Mesendoderm (in vitro differentiated cells): ENCODE measurements at regions not wholly inside any gene's neighbourhood (a gene's known extent, or its start where the extent isn't known, plus 50 kb on each side); places are given as distances from the start of the nearest gene placed in this dataset.

Experiments used
- DNase-seq: peaks from one replicate; pipeline ENCODE4 v3.0.0; 2013
- H2AK5ac ChIP-seq: 2 replicates; pipeline ENCODE4 v1.6.1; 2013; ENCODE audit warnings: low read length, inconsistent platforms
- H2BK120ac ChIP-seq: 2 replicates; pipeline ENCODE4 v1.6.1; 2013; ENCODE audit warnings: low read depth, mild to moderate bottlenecking, low read length, moderate library complexity, mixed read lengths
- H2BK15ac ChIP-seq: replicated peaks from 2 replicates; pipeline ENCODE4 v1.6.1; 2013; ENCODE audit warnings: low read depth, mild to moderate bottlenecking, moderate library complexity
- H2BK5ac ChIP-seq: 2 replicates; pipeline ENCODE4 v1.6.1; 2013; ENCODE audit warnings: low read length, inconsistent platforms
- H3K18ac ChIP-seq: 2 replicates; pipeline ENCODE4 v1.6.1; 2013; ENCODE audit warnings: mild to moderate bottlenecking, low read length, mixed read lengths
- H3K23ac ChIP-seq: one replicate; pipeline ENCODE4 v1.6.1; 2013; ENCODE audit warnings: low read length
- H3K27ac ChIP-seq: 2 replicates; pipeline ENCODE4 v1.5.1; 2013; ENCODE audit warnings: low read depth, mild to moderate bottlenecking, inconsistent platforms, low read length, moderate library complexity
- H3K27me3 ChIP-seq: 2 replicates; pipeline ENCODE4 v1.6.1; 2013; ENCODE audit warnings: low read length, control low read depth, mild to moderate bottlenecking, inconsistent platforms; ENCODE audit not compliant: insufficient read depth, poor library complexity
- H3K36me3 ChIP-seq: 2 replicates; pipeline ENCODE4 v1.6.1; 2013; ENCODE audit warnings: low read length, inconsistent platforms; ENCODE audit not compliant: control insufficient read depth, insufficient read depth
- H3K4ac ChIP-seq: one replicate; pipeline ENCODE4 v1.6.1; 2013; ENCODE audit warnings: low read depth, mild to moderate bottlenecking, low read length, moderate library complexity
- H3K4me1 ChIP-seq: 2 replicates; pipeline ENCODE4 v1.6.1; 2013; ENCODE audit warnings: low read depth, low read length, inconsistent platforms; ENCODE audit not compliant: control insufficient read depth
- H3K4me2 ChIP-seq: 2 replicates; pipeline ENCODE4 v1.6.1; 2013; ENCODE audit warnings: low read length
- H3K4me3 ChIP-seq: 2 replicates; pipeline ENCODE4 v1.5.1; 2013; ENCODE audit warnings: mild to moderate bottlenecking, low read length
- H3K56ac ChIP-seq: one replicate; pipeline ENCODE4 v1.6.1; 2013; ENCODE audit warnings: low read length
- H3K79me1 ChIP-seq: 2 replicates; pipeline ENCODE4 v1.6.1; 2013; ENCODE audit warnings: low read length, inconsistent platforms
- H3K79me2 ChIP-seq: 2 replicates; pipeline ENCODE4 v1.6.1; 2013; ENCODE audit warnings: mild to moderate bottlenecking, low read length; ENCODE audit not compliant: control insufficient read depth, insufficient read depth
- H3K9ac ChIP-seq: 2 replicates; pipeline ENCODE4 v1.6.1; 2013; ENCODE audit warnings: low read length, inconsistent platforms
- H4K5ac ChIP-seq: one replicate; pipeline ENCODE4 v1.6.1; 2013; ENCODE audit warnings: low read length
- H4K8ac ChIP-seq: one replicate; pipeline ENCODE4 v1.6.1; 2013; ENCODE audit warnings: low read depth, mild to moderate bottlenecking, control low read depth, low read length, moderate library complexity
- WGBS: extraction: QIAGEN DNeasy Blood & Tissue Kit; methylation state at CpG from one replicate; pipeline ENCODE4 v1.1.7; 2013; ENCODE audit warnings: low lambda C conversion rate, missing lambda C conversion rate; ENCODE audit not compliant: insufficient coverage; ENCODE audit errors: extremely low coverage; 5-methylcytosine and 5-hydroxymethylcytosine counted together

DNA sequence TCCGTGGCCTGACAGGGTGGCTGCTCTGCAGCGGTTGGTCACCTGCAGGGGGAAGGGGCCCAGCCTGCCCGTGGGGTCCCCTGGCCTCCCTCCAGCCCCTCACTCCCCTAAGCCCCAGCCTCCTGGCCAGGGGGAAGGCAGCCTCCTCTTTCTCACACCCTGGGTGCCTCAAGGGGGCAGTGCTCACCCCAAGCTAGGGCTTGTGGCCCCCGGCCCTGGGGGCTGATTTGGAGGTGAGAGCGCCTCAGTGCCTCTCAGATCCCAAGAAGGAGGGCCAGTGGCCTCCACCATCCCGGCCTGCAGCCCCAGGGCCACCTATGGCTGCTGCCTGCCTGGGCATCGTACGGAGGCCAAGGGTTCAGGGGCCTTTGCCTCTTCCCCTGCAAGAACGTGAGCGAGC, 66.4 kb upstream of the TTC34 start:
- H4K8ac ChIP-seq: no peak overlapping the region
- no peak overlapping the region for H3K56ac ChIP-seq
- no peaks in the 10 kb centered on the region for H3K79me1 ChIP-seq
- no peak overlapping the region for H3K4ac ChIP-seq
- H3K79me2 ChIP-seq: no peaks in the 10 kb centered on the region
- no peak overlapping the region for H3K23ac ChIP-seq
- no peak overlapping the region for H2AK5ac ChIP-seq
- DNase-seq: no peak
- H3K4me3 ChIP-seq: no peak overlapping the region
- H3K18ac ChIP-seq: no peak overlapping the region
- no peaks in the 10 kb centered on the region for H3K36me3 ChIP-seq
- H2BK120ac ChIP-seq: no peak overlapping the region
- no peak overlapping the region for H2BK5ac ChIP-seq
- no peaks in the 10 kb centered on the region for H3K4me1 ChIP-seq
- WGBS: no CpG with 5 or more reads among the region's 10 CpGs
- no peak overlapping the region for H4K5ac ChIP-seq
- H3K4me2 ChIP-seq: no peak overlapping the region
- H2BK15ac ChIP-seq: no peak overlapping the region
- H3K27ac ChIP-seq: no peak overlapping the region
- H3K9ac ChIP-seq: no peak overlapping the region
- H3K27me3 ChIP-seq: no peaks in the 10 kb centered on the region

GRCh38 chr1:2868571-2869195, 67.2 kb upstream of the TTC34 start:
- no peaks in the 10 kb centered on the region for H3K4me1 ChIP-seq
- H2BK5ac ChIP-seq: no peak overlapping the region
- no peaks in the 10 kb centered on the region for H3K27me3 ChIP-seq
- DNase-seq: no peak
- no peak overlapping the region for H4K8ac ChIP-seq
- H3K18ac ChIP-seq: no peak overlapping the region
- no peak overlapping the region for H3K4ac ChIP-seq
- H2AK5ac ChIP-seq: no peak overlapping the region
- no peak overlapping the region for H3K4me3 ChIP-seq
- H3K4me2 ChIP-seq: no peak overlapping the region
- no peak overlapping the region for H3K56ac ChIP-seq
- no peaks in the 10 kb centered on the region for H3K36me3 ChIP-seq
- no peak overlapping the region for H4K5ac ChIP-seq
- H3K79me1 ChIP-seq: no peaks in the 10 kb centered on the region
- H2BK120ac ChIP-seq: no peak overlapping the region
- no peak overlapping the region for H3K9ac ChIP-seq
- no peak overlapping the region for H3K23ac ChIP-seq
- no peaks in the 10 kb centered on the region for H3K79me2 ChIP-seq
- H2BK15ac ChIP-seq: no peak overlapping the region
- no CpG with 5 or more reads among the region's 23 CpGs for WGBS
- H3K27ac ChIP-seq: no peak overlapping the region

- Histone ChIP-seq H2AK5ac (no peak overlapping the region), H3K23ac (no peak overlapping the region), H3K4me2 (no peak overlapping the region), H3K79me2 (no peaks in the 10 kb centered on the region), H4K5ac (no peak overlapping the region), H3K27me3 (no peaks in the 10 kb centered on the region), H2BK15ac (no peak overlapping the region), H3K56ac (no peak overlapping the region), H3K9ac (no peak overlapping the region), H4K8ac (no peak overlapping the region), H2BK5ac (no peak overlapping the region), H3K36me3 (no peaks in the 10 kb centered on the region), H3K27ac (no peak overlapping the region), H3K4ac (no peak overlapping the region), H3K18ac (no peak overlapping the region), H2BK120ac (no peak overlapping the region), H3K4me1 (no peaks in the 10 kb centered on the region), H3K79me1 (no peaks in the 10 kb centered on the region), H3K4me3 (no peak overlapping the region)
- no peak for DNase-seq
- WGBS: no CpG with 5 or more reads among the region's 6 CpGs
Observed at GRCh38 chr1:2871246-2871815, 69.8 kb upstream of the TTC34 start.

GRCh38 chr1:2874207-2874606, 72.7 kb upstream of the TTC34 start:
- Histone ChIP-seq H4K5ac (no peak overlapping the region), H4K8ac (no peak overlapping the region), H2BK120ac (no peak overlapping the region), H3K79me1 (no peaks in the 10 kb centered on the region), H3K36me3 (no peaks in the 10 kb centered on the region), H3K4me3 (no peak overlapping the region), H3K9ac (no peak overlapping the region), H3K4ac (no peak overlapping the region), H3K4me1 (no peaks in the 10 kb centered on the region), H3K27me3 (no peaks in the 10 kb centered on the region), H3K79me2 (no peaks in the 10 kb centered on the region), H3K56ac (no peak overlapping the region), H2AK5ac (no peak overlapping the region), H3K23ac (no peak overlapping the region), H2BK15ac (no peak overlapping the region), H3K18ac (no peak overlapping the region), H3K27ac (no peak overlapping the region), H3K4me2 (no peak overlapping the region), H2BK5ac (no peak overlapping the region)
- DNase-seq: no peak
- WGBS: no CpG with 5 or more reads among the region's 7 CpGs

- Histone ChIP-seq H3K9ac (no peak overlapping the region), H3K4me2 (no peak overlapping the region), H3K27ac (no peak overlapping the region), H3K4me1 (no peaks in the 10 kb centered on the region), H3K36me3 (no peaks in the 10 kb centered on the region), H3K4ac (no peak overlapping the region), H3K4me3 (no peak overlapping the region), H2BK5ac (no peak overlapping the region), H3K18ac (no peak overlapping the region), H4K8ac (no peak overlapping the region), H3K56ac (no peak overlapping the region), H2AK5ac (no peak overlapping the region), H3K79me1 (no peaks in the 10 kb centered on the region), H2BK15ac (no peak overlapping the region), H2BK120ac (no peak overlapping the region), H3K79me2 (no peaks in the 10 kb centered on the region), H3K27me3 (no peaks in the 10 kb centered on the region), H3K23ac (no peak overlapping the region), H4K5ac (no peak overlapping the region)
- no CpG with 5 or more reads among the region's 30 CpGs for WGBS
- DNase-seq: no peak
Observed at GRCh38 chr1:2874607-2875480, 73.4 kb upstream of the TTC34 start.
